Parathyroid adenoma (tissue), 2 donors: ENCODE measurements at regions not wholly inside any gene's neighbourhood (a gene's known extent, or its start where the extent isn't known, plus 50 kb on each side); places are given as distances from the start of the nearest gene placed in this dataset.

Experiments
- H2AFZ ChIP-seq: fragments of 300-600 bp; sonication (generic); one replicate; pipeline ENCODE4 v1.7.0; 2017; ENCODE audit warnings: antibody characterized with exemption, mild to moderate bottlenecking
- H3K27ac ChIP-seq: fragments of 300-600 bp; sonication (generic); one replicate; pipeline ENCODE4 v1.7.0; 2017
- H3K27me3 ChIP-seq: fragments of 300-600 bp; sonication (generic); one replicate; pipeline ENCODE4 v1.7.0; 2017; ENCODE audit warnings: low read length; ENCODE audit not compliant: control insufficient read depth, insufficient read depth
- H3K36me3 ChIP-seq: fragments of 300-600 bp; sonication (generic); one replicate; pipeline ENCODE4 v1.7.0; 2017; ENCODE audit warnings: low read length; ENCODE audit not compliant: control insufficient read depth, insufficient read depth
- H3K4me1 ChIP-seq: fragments of 300-600 bp; sonication (generic); one replicate; pipeline ENCODE4 v1.7.0; 2017; ENCODE audit warnings: control low read depth
- H3K4me2 ChIP-seq: fragments of 300-600 bp; sonication (generic); one replicate; pipeline ENCODE4 v1.7.0; 2017; ENCODE audit warnings: low read length
- H3K4me3 ChIP-seq: fragments of 300-600 bp; sonication (generic); one replicate; pipeline ENCODE4 v1.7.0; 2017; ENCODE audit warnings: low read depth, low read length
- H3K79me2 ChIP-seq: fragments of 300-600 bp; sonication (generic); one replicate; pipeline ENCODE4 v1.7.0; 2017; ENCODE audit warnings: control low read depth
- H3K9ac ChIP-seq: fragments of 300-600 bp; sonication (generic); one replicate; pipeline ENCODE4 v1.7.0; 2017; ENCODE audit warnings: mild to moderate bottlenecking
- H3K9me3 ChIP-seq: fragments of 300-600 bp; sonication (generic); one replicate; pipeline ENCODE4 v1.7.0; 2017; ENCODE audit warnings: low read length; ENCODE audit not compliant: control insufficient read depth
- TF ChIP-seq, protein P1 (sequence below): fragments of 300-600 bp; sonication (generic); IDR thresholded peaks from one replicate; pipeline ENCODE4 v1.7.0; 2017; ENCODE audit warnings: antibody characterized with exemption, mild to moderate bottlenecking
- donor health status: primary hyperparathyroidism.

DNA sequence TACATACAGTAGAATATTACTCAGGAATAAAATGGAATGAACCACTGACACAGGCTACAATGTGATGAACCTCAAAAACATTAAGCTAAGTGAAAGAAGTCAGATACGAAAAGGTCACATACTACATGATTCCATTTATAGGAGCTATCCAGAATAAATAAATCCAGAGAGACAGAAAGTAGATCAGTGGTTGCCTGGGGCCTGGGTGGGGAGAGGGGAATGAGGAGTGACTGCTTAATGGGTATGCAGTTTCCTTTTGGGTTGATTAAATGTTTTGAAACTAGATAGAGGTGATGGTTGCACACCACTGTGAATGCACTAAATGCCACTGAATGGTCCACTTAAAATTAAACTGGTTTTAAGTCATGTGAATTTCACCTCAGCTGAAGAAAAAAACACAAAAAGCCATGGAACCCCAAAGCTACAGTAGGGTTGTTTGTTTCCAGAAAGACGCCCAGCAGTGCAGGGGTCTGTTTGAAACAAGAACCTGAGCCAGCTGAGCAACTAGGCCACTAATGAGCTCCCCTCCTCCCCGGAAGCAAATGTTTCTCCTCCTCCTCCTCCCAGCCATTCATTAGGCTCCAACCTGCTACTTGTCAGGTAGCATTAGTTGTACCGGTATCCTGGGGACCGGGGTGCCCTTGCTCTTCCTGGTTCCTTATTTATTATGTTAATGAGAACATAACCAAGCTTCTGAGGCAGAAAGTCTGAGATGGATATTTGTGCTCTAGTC, 168.4 kb downstream of the EVX1 start:
- Histone ChIP-seq H3K27ac (no peak overlapping the region), H2AFZ (no peak overlapping the region), H3K79me2 (no peaks in the 10 kb centered on the region), H3K9me3 (no peaks in the 10 kb centered on the region), H3K27me3 (no peaks in the 10 kb centered on the region), H3K36me3 (no peaks in the 10 kb centered on the region), H3K4me3 (no peak overlapping the region), H3K4me1 (no peaks in the 10 kb centered on the region), H3K4me2 (no peak overlapping the region), H3K9ac (no peak overlapping the region)
- TF ChIP-seq, protein P1, sequence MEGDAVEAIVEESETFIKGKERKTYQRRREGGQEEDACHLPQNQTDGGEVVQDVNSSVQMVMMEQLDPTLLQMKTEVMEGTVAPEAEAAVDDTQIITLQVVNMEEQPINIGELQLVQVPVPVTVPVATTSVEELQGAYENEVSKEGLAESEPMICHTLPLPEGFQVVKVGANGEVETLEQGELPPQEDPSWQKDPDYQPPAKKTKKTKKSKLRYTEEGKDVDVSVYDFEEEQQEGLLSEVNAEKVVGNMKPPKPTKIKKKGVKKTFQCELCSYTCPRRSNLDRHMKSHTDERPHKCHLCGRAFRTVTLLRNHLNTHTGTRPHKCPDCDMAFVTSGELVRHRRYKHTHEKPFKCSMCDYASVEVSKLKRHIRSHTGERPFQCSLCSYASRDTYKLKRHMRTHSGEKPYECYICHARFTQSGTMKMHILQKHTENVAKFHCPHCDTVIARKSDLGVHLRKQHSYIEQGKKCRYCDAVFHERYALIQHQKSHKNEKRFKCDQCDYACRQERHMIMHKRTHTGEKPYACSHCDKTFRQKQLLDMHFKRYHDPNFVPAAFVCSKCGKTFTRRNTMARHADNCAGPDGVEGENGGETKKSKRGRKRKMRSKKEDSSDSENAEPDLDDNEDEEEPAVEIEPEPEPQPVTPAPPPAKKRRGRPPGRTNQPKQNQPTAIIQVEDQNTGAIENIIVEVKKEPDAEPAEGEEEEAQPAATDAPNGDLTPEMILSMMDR, result no peak

- Histone ChIP-seq H2AFZ (no peak overlapping the region), H3K4me2 (no peak overlapping the region), H3K36me3 (no peaks in the 10 kb centered on the region), H3K9ac (no peak overlapping the region), H3K4me3 (no peak overlapping the region), H3K27me3 (no peaks in the 10 kb centered on the region), H3K27ac (no peak overlapping the region), H3K4me1 (no peaks in the 10 kb centered on the region), H3K79me2 (no peaks in the 10 kb centered on the region), H3K9me3 (no peaks in the 10 kb centered on the region)
- TF ChIP-seq, protein P1, result no peak
Observed at GRCh38 chr7:27412164-27412563, 169.6 kb downstream of the EVX1 start.

GRCh38 chr7:27418541-27418940, 175.9 kb downstream of the EVX1 start:
- Histone ChIP-seq H2AFZ (no peak overlapping the region), H3K79me2 (no peaks in the 10 kb centered on the region), H3K4me3 (no peak overlapping the region), H3K27me3 (no peaks in the 10 kb centered on the region), H3K36me3 (no peaks in the 10 kb centered on the region), H3K4me2 (no peak overlapping the region), H3K9ac (no peak overlapping the region), H3K9me3 (no peaks in the 10 kb centered on the region), H3K27ac (no peak overlapping the region), H3K4me1 (no peaks in the 10 kb centered on the region)
- TF ChIP-seq, protein P1, result no peak

DNA sequence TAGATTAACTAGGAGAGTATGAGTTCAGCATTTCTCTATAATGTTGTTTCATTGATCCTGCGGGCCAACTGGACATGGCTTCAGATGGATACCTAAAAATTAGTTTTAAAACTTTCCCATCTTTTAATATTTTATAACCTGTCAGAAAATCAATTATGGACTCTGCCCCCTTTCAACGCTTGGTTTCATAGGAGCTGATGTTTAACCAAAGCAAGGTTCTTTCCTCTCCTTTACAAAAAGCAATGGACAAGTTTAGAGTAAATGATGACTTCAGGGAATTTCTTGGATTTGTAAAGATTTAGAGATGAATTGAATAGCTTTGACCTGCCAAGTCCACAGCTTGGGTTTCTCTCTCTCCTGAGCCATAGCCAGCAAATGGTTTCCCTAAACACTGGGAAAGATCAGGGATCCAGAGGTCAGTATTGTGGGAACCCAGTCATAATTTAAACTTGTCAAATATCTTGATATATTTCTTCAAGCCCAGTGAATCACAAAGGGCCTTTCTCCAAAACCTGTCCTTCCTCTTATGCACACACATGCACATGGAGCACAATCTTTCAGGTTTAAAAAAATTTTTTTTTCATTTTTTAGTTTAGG, 177.1 kb downstream of the EVX1 start:
- H3K36me3 ChIP-seq, result no peaks in the 10 kb centered on the region
- H3K27ac ChIP-seq, result no peak overlapping the region
- no peaks in the 10 kb centered on the region for H3K9me3 ChIP-seq
- no peak overlapping the region for H3K4me2 ChIP-seq
- TF ChIP-seq, protein P1, result no peak
- H3K27me3 ChIP-seq, result no peaks in the 10 kb centered on the region
- H3K79me2 ChIP-seq, result no peaks in the 10 kb centered on the region
- no peak overlapping the region for H2AFZ ChIP-seq
- no peaks in the 10 kb centered on the region for H3K4me1 ChIP-seq
- H3K4me3 ChIP-seq, result no peak overlapping the region
- H3K9ac ChIP-seq, result no peak overlapping the region

- Histone ChIP-seq H3K27me3 (no peaks in the 10 kb centered on the region), H3K9me3 (no peaks in the 10 kb centered on the region), H3K4me2 (no peak overlapping the region), H3K4me3 (no peak overlapping the region), H3K4me1 (no peaks in the 10 kb centered on the region), H3K79me2 (no peaks in the 10 kb centered on the region), H3K9ac (no peak overlapping the region), H3K36me3 (no peaks in the 10 kb centered on the region), H3K27ac (no peak overlapping the region), H2AFZ (no peak overlapping the region)
- TF ChIP-seq, protein P1, result no peak
Observed at GRCh38 chr7:27420702-27421101, 178.1 kb downstream of the EVX1 start.
